ENCODE measurements at regions not wholly inside any gene's neighbourhood (a gene's known extent, or its start where the extent isn't known, plus 50 kb on each side); places are given as distances from the start of the nearest gene placed in this dataset.

DNA sequence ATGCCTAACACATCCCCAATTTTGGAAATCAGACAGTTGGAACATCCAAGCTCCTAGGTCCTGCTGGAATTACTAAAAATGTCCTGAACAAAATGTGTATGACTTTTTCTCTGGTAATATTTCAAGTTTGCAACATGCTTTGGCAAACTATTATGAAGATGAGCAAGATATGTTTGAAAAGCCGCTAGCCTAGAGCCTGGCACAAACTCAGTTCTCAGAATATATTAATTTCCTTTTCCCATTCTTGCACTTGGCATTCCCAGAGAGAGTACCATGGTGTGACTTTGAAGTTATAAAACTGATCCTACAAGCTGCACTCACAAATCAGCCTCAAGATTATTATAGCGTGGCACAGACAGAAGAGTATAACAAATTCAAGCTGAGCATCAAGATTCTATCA is 1031.1 kb downstream of the NTRK3 start:
- Mint-ChIP-seq H3K4me3 (ENCODE audit: unreplicated experiment) (no peak overlapping the region), H3K9me3 (ENCODE audit: unreplicated experiment) (no peaks in the 10 kb centered on the region), H3K36me3 (ENCODE audit: insufficient read depth, unreplicated experiment) (peaks cover 6% of the 10 kb centered on the region), H3K27me3 (ENCODE audit: insufficient read depth, unreplicated experiment) (no peaks in the 10 kb centered on the region), H3K4me1 (ENCODE audit: insufficient read depth, unreplicated experiment) (peaks cover 6% of the 10 kb centered on the region), H3K27ac (ENCODE audit: low read depth, unreplicated experiment) (no peak overlapping the region)
- intact Hi-C loops (cut with micrococcal nuclease), result no loop called here
- CTCF ChIA-PET, result interaction anchor here (0.5 to 0.9 kb wide), 3 partner anchors 942 to 1614 kb away, joined by 3 read pairs; no protein-coding TSS in a partner anchor
- TF ChIP-seq, protein P1, sequence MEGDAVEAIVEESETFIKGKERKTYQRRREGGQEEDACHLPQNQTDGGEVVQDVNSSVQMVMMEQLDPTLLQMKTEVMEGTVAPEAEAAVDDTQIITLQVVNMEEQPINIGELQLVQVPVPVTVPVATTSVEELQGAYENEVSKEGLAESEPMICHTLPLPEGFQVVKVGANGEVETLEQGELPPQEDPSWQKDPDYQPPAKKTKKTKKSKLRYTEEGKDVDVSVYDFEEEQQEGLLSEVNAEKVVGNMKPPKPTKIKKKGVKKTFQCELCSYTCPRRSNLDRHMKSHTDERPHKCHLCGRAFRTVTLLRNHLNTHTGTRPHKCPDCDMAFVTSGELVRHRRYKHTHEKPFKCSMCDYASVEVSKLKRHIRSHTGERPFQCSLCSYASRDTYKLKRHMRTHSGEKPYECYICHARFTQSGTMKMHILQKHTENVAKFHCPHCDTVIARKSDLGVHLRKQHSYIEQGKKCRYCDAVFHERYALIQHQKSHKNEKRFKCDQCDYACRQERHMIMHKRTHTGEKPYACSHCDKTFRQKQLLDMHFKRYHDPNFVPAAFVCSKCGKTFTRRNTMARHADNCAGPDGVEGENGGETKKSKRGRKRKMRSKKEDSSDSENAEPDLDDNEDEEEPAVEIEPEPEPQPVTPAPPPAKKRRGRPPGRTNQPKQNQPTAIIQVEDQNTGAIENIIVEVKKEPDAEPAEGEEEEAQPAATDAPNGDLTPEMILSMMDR (IDR thresholded peaks at IDR 0.05; ENCODE audit: unreplicated experiment), result no peak
- POLR2A ChIA-PET, result no interaction called here
- BruUV-seq (replicated peaks), result no TSS peak
- no peak for DNase-seq (ENCODE audit: unreplicated experiment)

DNA sequence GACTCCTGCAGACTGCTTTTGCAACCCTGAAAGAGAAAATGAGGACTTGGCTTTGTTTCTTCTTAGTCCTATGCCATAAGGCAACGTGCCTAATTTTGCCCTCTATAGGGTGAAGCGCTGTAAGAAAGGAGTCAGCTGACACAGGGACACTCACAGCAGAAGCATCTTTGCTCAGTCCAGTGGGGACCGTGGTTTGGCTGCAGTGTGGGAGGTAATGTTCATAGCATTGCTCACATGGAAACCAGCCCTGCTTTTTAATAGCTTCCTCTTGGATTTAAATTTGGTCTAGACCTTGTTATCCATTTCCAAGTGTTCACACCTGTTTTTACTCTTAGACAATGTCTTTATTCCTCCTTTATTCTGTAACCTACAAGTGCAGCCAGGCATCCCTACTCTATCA is 1032.1 kb downstream of the NTRK3 start:
- DNase-seq (ENCODE audit: unreplicated experiment), result no peak
- TF ChIP-seq, protein P1 (IDR thresholded peaks at IDR 0.05; ENCODE audit: unreplicated experiment), result no peak
- Mint-ChIP-seq H3K27me3 (ENCODE audit: insufficient read depth, unreplicated experiment) (no peaks in the 10 kb centered on the region), H3K4me1 (ENCODE audit: insufficient read depth, unreplicated experiment) (peaks cover 16% of the 10 kb centered on the region), H3K36me3 (ENCODE audit: insufficient read depth, unreplicated experiment) (peaks cover 6% of the 10 kb centered on the region), H3K9me3 (ENCODE audit: unreplicated experiment) (no peaks in the 10 kb centered on the region), H3K27ac (ENCODE audit: low read depth, unreplicated experiment) (no peak overlapping the region), H3K4me3 (ENCODE audit: unreplicated experiment) (no peak overlapping the region)
- intact Hi-C loops (cut with micrococcal nuclease), result no loop called here
- no TSS peak for BruUV-seq (replicated peaks)
- ChIA-PET CTCF (interaction anchor here (0.9 kb wide), 1 partner anchor 1022 kb away, joined by 3 read pairs; no protein-coding TSS in a partner anchor), POLR2A (no interaction called here)

DNA sequence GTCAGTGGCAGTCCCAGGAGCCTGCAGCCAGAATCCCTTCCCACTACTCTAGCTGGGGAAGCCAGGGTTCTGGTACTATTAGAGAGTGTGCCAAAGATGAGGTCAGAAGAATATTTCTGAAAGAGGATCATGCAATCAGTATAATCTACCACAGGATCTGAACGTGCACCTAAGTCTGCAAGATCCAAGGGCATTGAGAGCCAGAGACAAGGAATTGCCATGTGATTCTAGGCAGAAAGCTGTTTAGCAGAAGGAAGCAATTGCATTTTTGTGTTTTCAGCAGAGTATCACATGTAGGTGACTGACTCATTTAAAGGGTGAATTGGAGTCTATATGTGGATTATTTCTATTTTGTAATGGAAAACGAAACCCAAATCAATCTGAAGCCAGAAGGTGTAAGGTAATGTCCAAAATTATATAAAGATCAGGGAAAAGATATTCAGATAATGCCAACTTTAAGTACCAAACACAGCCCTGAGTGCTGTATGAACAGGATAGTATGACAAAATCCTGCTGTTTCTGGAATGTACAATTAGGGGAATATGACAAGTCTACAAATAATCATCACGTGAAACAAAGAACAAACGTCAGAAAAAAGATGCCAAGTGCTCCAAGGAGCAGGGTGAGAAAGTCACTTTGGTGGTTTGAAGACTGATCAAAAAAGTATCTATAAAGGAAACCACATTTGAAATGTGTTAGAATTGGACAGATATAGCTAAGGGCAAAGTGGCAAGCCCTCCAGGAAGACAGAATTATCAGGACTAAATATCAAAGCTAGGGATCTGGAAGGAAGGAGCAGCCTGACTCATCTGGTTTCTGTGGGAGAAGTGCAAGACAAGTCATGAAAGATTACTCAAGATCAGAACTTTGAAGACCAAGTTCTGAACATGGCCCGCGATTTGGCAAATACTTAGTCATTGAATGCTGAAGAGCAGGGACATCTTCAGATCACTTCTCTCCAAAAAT is 1036.6 kb downstream of the NTRK3 start:
- BruUV-seq (replicated peaks), result no TSS peak
- Mint-ChIP-seq H3K4me3 (ENCODE audit: unreplicated experiment) (peak overlapping the region; percentile 12), H3K4me1 (ENCODE audit: insufficient read depth, unreplicated experiment) (peaks cover 23% of the 10 kb centered on the region), H3K36me3 (ENCODE audit: insufficient read depth, unreplicated experiment) (peaks cover 3% of the 10 kb centered on the region), H3K9me3 (ENCODE audit: unreplicated experiment) (no peaks in the 10 kb centered on the region), H3K27ac (ENCODE audit: low read depth, unreplicated experiment) (peak overlapping the region; percentile 6), H3K27me3 (ENCODE audit: insufficient read depth, unreplicated experiment) (no peaks in the 10 kb centered on the region)
- CTCF ChIA-PET, result interaction anchor here (0.6 to 1.2 kb wide), 2 partner anchors 256 to 565 kb away, joined by 3 read pairs; no protein-coding TSS in a partner anchor
- DNase-seq (ENCODE audit: unreplicated experiment), result peak; percentile 52
- intact Hi-C loops (cut with micrococcal nuclease), result no loop called here
- POLR2A ChIA-PET, result interaction anchor here (0.7 to 1.7 kb wide), 3 partner anchors 66 to 1843 kb away, joined by 3 to 5 read pairs (median 4); no protein-coding TSS in a partner anchor
- TF ChIP-seq, protein P1 (IDR thresholded peaks at IDR 0.05; ENCODE audit: unreplicated experiment), result no peak

DNA sequence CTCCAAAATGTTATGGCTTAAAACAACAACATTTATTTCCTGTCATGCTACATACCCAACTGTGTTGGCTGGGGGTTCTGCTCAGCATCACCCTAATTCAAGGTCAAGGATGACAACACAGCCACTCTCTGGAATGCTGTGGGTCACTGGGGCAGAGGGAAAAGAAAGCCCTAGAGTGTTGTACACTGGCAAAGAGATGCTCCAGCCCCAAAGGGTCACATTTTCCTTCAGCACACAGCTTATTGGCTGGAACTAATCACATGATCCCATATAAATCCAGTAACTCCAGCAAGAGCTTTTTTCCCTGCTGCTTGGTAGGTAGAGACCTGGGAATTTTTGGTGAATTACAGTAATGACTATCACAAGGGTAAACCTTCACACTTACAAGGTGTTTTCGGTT is 1041.4 kb downstream of the NTRK3 start:
- ChIA-PET POLR2A (no interaction called here), CTCF (interaction anchor here (0.6 kb wide), 1 partner anchor 1033 kb away, joined by 3 read pairs; no protein-coding TSS in a partner anchor)
- no peaks in the 10 kb centered on the region for H3K27me3 Mint-ChIP-seq (ENCODE audit: insufficient read depth, unreplicated experiment)
- no peaks in the 10 kb centered on the region for H3K9me3 Mint-ChIP-seq (ENCODE audit: unreplicated experiment)
- intact Hi-C loops (cut with micrococcal nuclease), result no loop called here
- TF ChIP-seq, protein P1 (IDR thresholded peaks at IDR 0.05; ENCODE audit: unreplicated experiment), result no peak
- no peaks in the 10 kb centered on the region for H3K36me3 Mint-ChIP-seq (ENCODE audit: insufficient read depth, unreplicated experiment)
- DNase-seq (ENCODE audit: unreplicated experiment), result no peak
- no peak overlapping the region for H3K27ac Mint-ChIP-seq (ENCODE audit: low read depth, unreplicated experiment)
- H3K4me3 Mint-ChIP-seq (ENCODE audit: unreplicated experiment), result no peak overlapping the region
- no TSS peak for BruUV-seq (replicated peaks)
- peaks cover 19% of the 10 kb centered on the region for H3K4me1 Mint-ChIP-seq (ENCODE audit: insufficient read depth, unreplicated experiment)

Data from MCF 10A (cell line).